ENCODE measurements at regions not wholly inside any gene's neighbourhood (a gene's known extent, or its start where the extent isn't known, plus 50 kb on each side); places are given as distances from the start of the nearest gene placed in this dataset.

GRCh38 chr2:10502803-10503107 lies 54.6 kb upstream of the ODC1 start:
- TF ChIP-seq EZH2phosphoT487 (IDR thresholded peaks at IDR 0.05; ENCODE audit: borderline replicate concordance, low read depth, low read length) (no peak), CTCF (conservative IDR thresholded peaks at IDR 0.05; ENCODE audit: low read length) (no peak)
- Histone ChIP-seq H3K27ac (ENCODE audit: low read depth, low read length, poor library complexity, severe bottlenecking) (no peak overlapping the region), H4K20me1 (ENCODE audit: insufficient read depth, low read length) (no peaks in the 10 kb centered on the region), H3K9me2 (ENCODE audit: insufficient read depth, low read length) (no peaks in the 10 kb centered on the region), H3K79me2 (ENCODE audit: insufficient read depth, low read depth, low read length) (no peaks in the 10 kb centered on the region), H3K4me1 (ENCODE audit: insufficient read depth, low read length, poor library complexity, severe bottlenecking) (no peaks in the 10 kb centered on the region), H3K4me2 (ENCODE audit: low read length) (no peak overlapping the region), H3K36me3 (ENCODE audit: insufficient read depth, low read length) (no peaks in the 10 kb centered on the region), H3K9me3 (ENCODE audit: low read length) (no peaks in the 10 kb centered on the region), H2AFZ (ENCODE audit: low read length) (no peak overlapping the region), H3K4me3 (ENCODE audit: low read depth, low read length, poor library complexity, severe bottlenecking) (no peak overlapping the region)
- no TSS peak for BruUV-seq (replicated peaks)
- ChIA-PET CTCF (ENCODE audit: unreplicated experiment) (no interaction called here), POLR2A (no interaction called here)
- no peak for DNase-seq (ENCODE audit: low spot score)
- intact Hi-C loops (cut with micrococcal nuclease; ENCODE audit: unreplicated experiment): no loop called here

- ChIA-PET CTCF (ENCODE audit: unreplicated experiment) (no interaction called here), POLR2A (no interaction called here)
- Histone ChIP-seq H3K4me2 (ENCODE audit: low read length) (no peak overlapping the region), H3K9me3 (ENCODE audit: low read length) (no peaks in the 10 kb centered on the region), H2AFZ (ENCODE audit: low read length) (no peak overlapping the region), H3K4me3 (ENCODE audit: low read depth, low read length, poor library complexity, severe bottlenecking) (no peak overlapping the region), H3K9me2 (ENCODE audit: insufficient read depth, low read length) (no peaks in the 10 kb centered on the region), H4K20me1 (ENCODE audit: insufficient read depth, low read length) (no peaks in the 10 kb centered on the region), H3K27ac (ENCODE audit: low read depth, low read length, poor library complexity, severe bottlenecking) (no peak overlapping the region), H3K36me3 (ENCODE audit: insufficient read depth, low read length) (no peaks in the 10 kb centered on the region), H3K4me1 (ENCODE audit: insufficient read depth, low read length, poor library complexity, severe bottlenecking) (no peaks in the 10 kb centered on the region), H3K79me2 (ENCODE audit: insufficient read depth, low read depth, low read length) (no peaks in the 10 kb centered on the region)
- no TSS peak for BruUV-seq (replicated peaks)
- no peak for DNase-seq (ENCODE audit: low spot score)
- no peak for TF ChIP-seq EZH2phosphoT487 (IDR thresholded peaks at IDR 0.05; ENCODE audit: borderline replicate concordance, low read depth, low read length)
- TF ChIP-seq CTCF (conservative IDR thresholded peaks at IDR 0.05; ENCODE audit: low read length): no peak
- intact Hi-C loops (cut with micrococcal nuclease; ENCODE audit: unreplicated experiment): no loop called here
These were observed 54.1 kb upstream of the ODC1 start for GRCh38 chr2:10501980-10502802.

GRCh38 chr2:10501451-10501961 lies 53.4 kb upstream of the ODC1 start:
- H3K4me3 ChIP-seq (ENCODE audit: low read depth, low read length, poor library complexity, severe bottlenecking): no peak overlapping the region
- no peaks in the 10 kb centered on the region for H3K9me2 ChIP-seq (ENCODE audit: insufficient read depth, low read length)
- intact Hi-C loops (cut with micrococcal nuclease; ENCODE audit: unreplicated experiment): no loop called here
- CTCF ChIA-PET (ENCODE audit: unreplicated experiment): no interaction called here
- H2AFZ ChIP-seq (ENCODE audit: low read length): no peak overlapping the region
- POLR2A ChIA-PET: no interaction called here
- H3K9me3 ChIP-seq (ENCODE audit: low read length): no peaks in the 10 kb centered on the region
- H3K79me2 ChIP-seq (ENCODE audit: insufficient read depth, low read depth, low read length): no peaks in the 10 kb centered on the region
- no peaks in the 10 kb centered on the region for H4K20me1 ChIP-seq (ENCODE audit: insufficient read depth, low read length)
- BruUV-seq (replicated peaks): no TSS peak
- no peak overlapping the region for H3K4me2 ChIP-seq (ENCODE audit: low read length)
- no peak overlapping the region for H3K27ac ChIP-seq (ENCODE audit: low read depth, low read length, poor library complexity, severe bottlenecking)
- H3K4me1 ChIP-seq (ENCODE audit: insufficient read depth, low read length, poor library complexity, severe bottlenecking): no peaks in the 10 kb centered on the region
- no peaks in the 10 kb centered on the region for H3K36me3 ChIP-seq (ENCODE audit: insufficient read depth, low read length)
- no peak for DNase-seq (ENCODE audit: low spot score)
- TF ChIP-seq CTCF (conservative IDR thresholded peaks at IDR 0.05; ENCODE audit: low read length) (no peak), EZH2phosphoT487 (IDR thresholded peaks at IDR 0.05; ENCODE audit: borderline replicate concordance, low read depth, low read length) (no peak)

Measured in OCI-LY7 (cell line).